Ureter (tissue), 1 donor: ENCODE measurements at regions not wholly inside any gene's neighbourhood (a gene's known extent, or its start where the extent isn't known, plus 50 kb on each side); places are given as distances from the start of the nearest gene placed in this dataset.
"Not testable (repeated sequence)": the region's sequence is repeated elsewhere in the genome, so short reads cannot be mapped to it uniquely, and the experiment has no call there.

Experiments used
- DNase-seq: peaks from one replicate; pipeline ENCODE4 v3.0.0-alpha.2; 2020; ENCODE audit warnings: low spot score
- donor health status: DM: yes; HTN: yes; CAD: no.

GRCh38 chr1:4171480-4172450 is 271.7 kb upstream of the C1orf174 start:
- DNase-seq = no peak

DNA sequence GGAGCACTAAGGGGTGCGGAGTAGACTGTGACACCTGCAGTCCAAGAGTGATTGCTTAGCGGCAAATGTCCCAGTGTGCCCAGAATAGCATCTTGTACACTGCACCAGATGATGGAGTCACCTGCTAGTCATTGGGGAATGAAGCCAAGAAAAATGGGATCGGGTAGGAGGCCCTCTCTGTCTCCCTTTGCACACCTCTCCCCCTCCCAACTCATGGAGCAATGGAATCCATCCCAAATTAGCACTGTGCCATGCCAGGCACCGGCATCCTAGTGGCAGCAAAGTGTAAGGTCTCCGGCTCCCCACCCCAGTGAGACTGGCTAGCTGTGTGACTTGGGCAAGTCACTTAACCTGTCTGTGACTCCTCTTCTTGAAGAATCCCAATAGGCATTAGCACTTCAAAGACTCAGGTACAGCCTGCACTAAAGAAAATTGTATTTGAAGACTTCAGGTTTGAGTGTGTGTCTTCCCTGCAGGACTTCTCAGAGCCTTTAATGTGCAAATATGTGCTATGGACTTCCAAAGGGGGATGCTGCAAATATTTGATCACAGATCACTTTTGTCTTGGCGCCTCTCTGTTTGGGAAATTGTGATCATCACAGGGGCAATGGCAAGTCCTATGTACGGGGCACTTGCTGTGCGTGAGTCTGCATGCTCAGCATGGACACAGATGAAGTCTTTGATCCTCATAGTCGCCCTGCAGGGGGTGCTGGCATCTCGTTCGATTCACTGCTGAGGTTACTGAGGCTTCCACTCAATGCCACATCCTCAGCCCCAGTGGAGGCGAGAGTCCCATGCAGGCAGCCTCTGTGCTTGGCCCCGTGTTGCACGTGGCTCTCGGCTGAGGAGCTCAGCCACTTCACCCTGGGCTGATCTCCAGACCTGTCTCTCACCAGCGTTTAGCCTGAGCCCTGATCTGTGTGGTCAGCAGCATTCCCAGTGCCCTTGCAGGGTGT is 272.9 kb upstream of the C1orf174 start:
- DNase-seq = no peak

DNA sequence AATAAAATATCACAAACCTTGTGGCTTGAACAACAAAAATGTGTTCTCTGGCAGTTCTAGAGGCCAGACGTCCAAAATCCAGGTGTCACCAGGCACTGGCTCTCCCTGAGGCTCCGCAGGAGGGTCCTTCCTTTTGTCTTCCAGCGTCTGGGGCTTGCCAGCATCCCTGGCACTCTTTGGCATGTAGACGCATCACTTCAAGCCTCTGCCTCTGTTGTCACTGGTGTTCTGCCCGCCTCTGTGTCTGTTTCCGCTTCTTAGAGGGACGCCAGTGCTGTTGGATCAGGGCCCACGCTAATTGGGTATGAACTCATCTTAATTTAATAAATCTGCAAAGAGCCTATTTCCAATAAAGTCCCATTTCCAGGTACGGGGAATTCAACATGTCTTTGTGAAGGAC is 273.7 kb upstream of the C1orf174 start:
- DNase-seq = no peak

DNA sequence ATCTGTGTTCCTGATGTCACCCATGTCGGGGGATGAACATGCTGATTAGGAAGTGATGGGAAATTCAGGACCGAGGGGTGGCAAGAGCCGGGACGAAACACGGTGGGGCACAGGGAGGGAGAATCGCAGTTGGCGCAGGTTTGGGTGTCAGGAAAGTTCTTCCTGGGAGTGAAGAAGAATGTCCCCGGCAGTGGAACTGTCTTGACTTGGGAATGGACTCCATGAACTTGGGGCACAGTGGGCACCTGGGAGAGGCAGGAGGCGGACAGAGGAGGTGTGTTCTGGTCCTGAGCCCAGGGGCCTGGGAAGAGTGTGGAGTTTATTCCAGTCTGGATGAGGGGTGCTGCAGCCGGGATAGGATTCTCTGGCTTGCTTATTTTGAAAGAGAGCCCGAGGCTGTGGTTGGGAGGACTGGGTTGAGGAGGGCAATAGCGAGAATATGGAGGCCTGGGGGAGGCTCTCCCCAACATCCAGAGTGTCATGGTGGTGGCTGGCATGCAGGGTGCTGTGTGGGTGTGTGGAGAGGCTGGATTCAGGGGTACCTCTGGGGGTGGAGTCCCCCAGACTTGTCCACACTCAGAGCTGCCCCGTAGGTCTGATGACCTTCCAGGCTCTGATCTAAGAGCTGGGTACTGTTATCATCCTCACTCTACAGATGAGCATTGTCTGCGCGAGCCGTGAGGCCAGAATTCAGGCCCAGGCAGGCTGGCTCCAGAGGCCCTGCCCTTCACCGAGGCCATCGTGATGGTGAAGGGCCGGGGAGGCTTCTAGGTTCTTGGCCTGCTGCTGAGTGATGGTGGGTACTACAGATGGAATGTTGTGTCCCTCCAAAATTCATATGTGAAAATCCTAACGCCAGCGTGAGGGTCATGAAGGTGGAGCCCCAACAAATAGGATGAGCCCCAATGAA is 274.5 kb upstream of the C1orf174 start:
- DNase-seq = no peak

- no peak for DNase-seq
These were observed 275.7 kb upstream of the C1orf174 start for GRCh38 chr1:4175566-4176405.

- no peak for DNase-seq
These were observed 276.8 kb upstream of the C1orf174 start for GRCh38 chr1:4176841-4177240.

DNA sequence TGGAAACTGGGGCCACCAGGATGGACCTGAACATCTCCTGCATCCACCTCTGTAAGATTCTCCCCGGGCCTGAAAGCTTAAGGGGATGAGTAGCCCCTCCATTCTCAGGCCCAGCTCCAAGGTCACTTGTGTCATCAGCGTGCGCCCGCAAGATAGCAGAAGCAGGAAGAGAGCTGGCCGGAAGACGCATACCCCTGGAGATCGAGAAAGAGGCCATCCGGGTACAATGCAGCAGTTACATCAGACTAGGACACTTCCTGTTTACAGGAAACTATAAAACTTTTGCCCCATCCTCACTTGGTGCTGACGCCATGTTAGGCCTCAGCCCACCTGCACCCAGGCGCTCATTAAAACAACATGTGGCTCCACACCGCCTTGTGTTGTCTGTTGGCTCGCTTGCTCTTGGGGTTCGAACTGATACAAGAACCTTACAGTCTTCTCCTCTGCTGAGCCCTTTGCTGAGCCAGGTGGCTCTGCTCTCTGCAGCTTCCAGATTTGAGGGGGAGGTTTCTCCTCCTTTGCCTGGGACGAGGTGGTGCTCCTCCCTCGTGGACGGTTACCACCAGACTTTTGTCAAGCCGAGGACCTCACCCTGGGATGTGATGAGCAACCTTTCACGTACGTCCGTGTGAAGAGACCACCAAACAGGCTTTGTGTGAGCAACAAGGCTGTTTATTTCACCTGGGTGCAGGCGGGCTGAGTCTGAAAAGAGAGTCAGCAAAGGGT is 277.5 kb upstream of the C1orf174 start:
- DNase-seq = no peak

DNA sequence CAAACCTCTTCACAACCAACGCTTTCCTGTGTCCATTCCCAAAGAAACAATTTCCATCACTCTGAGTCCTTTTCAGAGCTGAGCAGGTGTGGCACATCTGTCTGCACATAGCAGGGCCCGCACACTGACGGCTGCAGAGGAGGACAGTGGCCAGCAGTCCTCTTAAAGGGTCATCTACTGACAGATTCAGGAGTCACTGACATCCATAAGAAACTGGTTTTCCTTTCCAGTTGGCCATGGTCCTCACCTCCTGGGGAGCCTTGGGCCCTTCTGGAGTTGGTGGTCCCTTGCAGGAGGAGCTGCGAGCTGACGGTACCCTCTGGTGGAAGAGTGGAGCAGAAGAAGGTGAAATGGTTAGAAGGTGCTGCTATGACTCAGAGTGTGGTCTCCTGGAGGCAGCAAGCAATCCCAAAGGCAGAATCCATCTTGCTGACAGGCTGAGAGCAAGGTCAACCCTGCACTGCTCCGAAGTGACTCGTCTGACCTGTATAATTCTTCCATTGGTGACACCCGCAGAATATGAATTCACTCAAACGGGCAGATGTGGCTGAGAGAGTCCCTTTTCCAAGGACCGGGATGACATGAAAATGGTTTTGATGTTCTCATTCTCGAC is 278.5 kb upstream of the C1orf174 start:
- DNase-seq = no peak

DNA sequence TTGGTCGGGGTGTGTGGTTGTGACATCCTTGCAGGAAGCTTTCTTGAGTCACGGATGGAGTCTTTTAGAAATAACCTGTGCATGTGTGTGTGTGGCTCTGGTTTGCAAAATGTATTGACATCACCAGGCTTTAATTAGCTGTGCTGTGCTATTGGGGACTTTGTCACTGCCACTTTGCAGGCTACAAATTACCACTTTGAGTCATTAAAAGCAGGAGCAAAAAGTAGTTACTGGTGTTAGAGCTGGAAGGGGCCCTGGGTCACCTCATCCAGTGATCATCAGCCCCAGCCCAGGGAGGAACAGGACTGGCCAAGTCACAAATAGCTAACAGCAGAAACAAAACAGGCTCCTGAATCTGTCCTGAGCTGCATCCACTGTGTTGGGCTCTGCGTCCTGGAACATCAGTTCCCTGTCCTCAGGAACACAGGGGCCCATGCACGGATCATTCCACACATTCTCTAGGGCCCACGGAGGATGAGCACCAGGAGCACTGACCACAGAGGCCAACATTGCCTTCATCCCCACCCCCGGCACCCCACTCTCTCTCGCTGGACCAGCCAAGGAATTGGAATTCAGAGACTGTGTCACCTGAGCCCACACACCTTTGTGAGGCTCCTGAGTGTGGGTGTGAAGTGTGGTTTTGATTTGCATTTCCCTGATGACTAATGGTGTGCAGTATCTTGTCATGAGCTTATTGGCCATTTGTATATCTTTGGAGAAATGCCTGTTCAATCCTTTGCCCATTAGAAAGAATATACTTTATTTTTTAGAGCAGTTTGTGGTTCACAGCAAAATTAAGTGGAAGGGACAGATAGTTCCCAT is 280.1 kb upstream of the C1orf174 start:
- DNase-seq = no peak

- not testable (repeated sequence) for DNase-seq
These were observed 286.4 kb upstream of the C1orf174 start for GRCh38 chr1:4186486-4186885.

GRCh38 chr1:4203501-4203900 is 303.4 kb upstream of the C1orf174 start:
- DNase-seq = no peak

DNA sequence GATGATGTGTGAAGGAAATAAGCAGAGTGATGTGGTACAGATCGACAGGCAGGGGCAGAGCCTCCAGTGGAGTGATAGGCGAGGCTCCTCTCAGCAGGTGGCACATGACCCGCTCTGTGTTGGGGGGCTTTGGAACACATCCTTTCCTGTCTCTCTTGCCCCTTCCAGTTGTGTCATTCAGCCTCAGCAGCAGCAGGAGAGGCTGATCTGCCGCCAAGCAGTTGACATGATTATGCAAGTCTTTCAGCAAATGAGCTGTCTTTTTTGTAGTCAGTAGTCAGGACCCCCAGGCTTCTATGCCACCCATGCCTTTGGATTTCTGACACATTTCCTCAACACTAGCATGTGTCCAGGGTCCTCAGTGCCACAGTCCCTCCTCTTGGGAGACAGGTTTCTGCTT is 307.1 kb upstream of the C1orf174 start:
- DNase-seq = no peak

GRCh38 chr1:4207842-4208692 is 308.0 kb upstream of the C1orf174 start:
- no peak for DNase-seq

DNA sequence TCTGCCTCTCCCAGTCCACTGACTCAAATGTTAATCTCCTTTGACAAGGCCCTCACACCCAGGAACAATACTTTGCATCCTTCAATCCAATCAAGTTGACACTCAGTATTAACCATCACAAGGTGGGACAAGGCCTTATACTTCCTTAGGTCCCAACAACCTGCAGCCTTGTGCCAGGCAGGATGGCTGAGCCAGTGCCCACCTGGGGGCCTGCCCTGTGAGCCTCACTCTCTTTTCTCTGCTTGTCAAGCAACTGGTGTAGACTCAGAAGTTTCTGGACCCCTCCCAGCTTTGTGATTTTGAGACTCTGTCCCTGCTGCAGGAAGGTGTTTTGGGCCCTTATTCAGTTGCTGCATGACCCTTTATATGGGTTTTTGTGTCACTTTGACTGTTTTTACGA is 310.0 kb upstream of the C1orf174 start:
- no peak for DNase-seq

GRCh38 chr1:4212796-4213195 is 312.7 kb upstream of the C1orf174 start:
- DNase-seq = no peak

- no peak for DNase-seq
These were observed 313.4 kb upstream of the C1orf174 start for GRCh38 chr1:4213366-4213973.

- DNase-seq = no peak
These were observed 314.8 kb upstream of the C1orf174 start for GRCh38 chr1:4214826-4215225.
